NCI-H2107 treated with DMSO at 0.1 percent for 48 hours (cell line): ENCODE measurements at regions not wholly inside any gene's neighbourhood (a gene's known extent, or its start where the extent isn't known, plus 50 kb on each side); places are given as distances from the start of the nearest gene placed in this dataset.
"Not testable (repeated sequence)": the region's sequence is repeated elsewhere in the genome, so short reads cannot be mapped to it uniquely, and the experiment has no call there.

Source experiments
- DNase-seq: peaks from one replicate; lab custom pipeline; 2025; ENCODE audit not compliant: unreplicated experiment; lab: John Stamatoyannopoulos, UW

DNA sequence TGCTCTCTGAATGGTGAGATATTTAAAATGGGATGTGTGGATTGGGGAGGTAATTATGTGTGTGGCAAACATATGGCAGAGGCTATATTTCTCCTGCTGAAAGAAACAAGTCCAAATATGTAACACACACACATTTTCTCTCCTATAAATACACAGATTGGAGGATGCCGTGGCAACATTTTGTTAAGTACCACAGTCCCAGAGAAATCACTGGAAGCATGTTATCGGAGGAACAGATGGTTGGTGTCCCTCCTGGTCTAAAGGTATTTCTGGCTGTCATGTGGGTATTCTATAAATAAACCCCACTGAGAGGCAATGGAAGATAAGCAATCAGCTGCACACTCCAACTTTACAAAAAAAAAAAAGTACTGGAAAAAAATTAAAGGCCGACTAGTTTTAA is 528.3 kb upstream of the BOD1L1 start:
- DNase-seq, result no peak

DNA sequence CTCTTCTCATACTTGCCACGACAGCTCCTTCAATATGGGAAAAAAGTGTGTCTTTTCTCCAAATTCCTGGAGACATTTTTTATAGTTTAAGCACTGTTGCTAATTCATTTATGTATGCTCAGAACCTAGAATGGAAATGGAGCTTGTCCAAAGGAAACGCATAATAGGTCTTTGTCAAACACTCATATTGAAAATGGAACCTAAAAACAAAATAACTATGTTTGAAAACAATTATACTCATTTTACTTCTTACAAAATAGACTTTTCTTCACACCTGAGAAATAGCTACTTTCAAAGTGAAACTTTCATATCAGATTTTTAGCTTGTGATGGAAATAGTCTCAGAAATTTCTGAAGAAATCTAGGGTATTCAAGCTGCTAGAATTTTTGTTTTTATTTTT is 529.7 kb upstream of the BOD1L1 start:
- DNase-seq, result no peak

DNA sequence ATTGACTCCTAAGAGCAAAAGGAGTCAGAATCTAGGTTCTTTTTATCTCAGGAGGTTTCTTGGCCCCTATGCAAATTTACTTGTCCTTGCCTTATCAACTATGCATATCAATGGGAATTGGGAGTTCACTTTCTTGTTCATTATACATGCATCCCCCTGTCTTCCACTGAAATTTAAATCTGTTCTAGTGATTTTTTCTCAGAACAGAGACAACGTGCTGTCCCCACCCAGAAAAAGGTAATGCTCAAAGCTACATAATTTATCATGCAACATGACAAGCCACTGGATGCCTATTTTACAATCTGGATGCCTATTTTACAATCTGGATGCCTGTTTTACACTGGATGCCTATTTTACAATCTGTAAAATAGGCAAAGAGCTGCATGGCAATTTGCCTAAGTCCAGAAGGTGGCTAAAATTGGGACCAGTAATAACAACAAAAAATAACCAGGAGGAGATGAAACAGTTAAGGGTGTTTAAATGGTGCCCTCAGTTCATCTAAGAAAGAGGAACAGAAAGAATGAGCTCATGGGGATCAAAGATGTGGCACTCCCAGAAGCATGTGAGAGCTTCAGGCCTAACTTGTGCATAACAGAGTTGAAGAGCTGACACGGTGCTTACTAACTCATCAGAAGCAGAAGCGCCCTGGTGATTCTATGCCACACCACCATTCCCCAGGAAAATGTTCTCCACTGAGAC is 537.8 kb upstream of the BOD1L1 start:
- no peak for DNase-seq

DNA sequence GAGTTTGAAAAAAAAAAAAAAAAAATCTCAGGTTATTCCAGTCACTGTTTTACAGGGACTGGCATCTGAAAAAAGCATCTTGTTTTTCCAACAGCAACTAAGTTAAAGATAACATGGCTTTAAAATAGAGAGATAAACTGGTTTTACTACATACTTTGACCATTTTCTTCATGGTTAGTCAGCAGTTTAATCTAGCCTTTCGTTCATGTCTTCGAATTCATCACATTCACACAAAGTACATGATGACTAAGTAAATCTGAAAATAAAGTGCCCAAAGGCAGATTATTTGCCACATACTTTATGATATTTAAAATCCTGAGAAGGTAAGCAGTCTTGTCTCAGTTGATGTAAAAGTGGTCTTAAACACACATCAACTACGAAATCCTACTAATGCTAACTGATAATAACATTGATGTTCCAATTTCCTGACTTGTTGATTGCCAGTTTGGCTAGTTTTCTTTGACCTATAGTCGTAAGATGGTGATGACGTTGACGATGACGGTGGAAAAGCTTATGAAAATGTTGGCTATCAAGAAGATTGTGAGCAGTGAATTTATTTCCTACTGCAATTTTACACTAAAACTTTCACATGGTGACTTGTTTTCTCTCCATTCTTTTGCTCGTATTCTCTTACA is 540.5 kb upstream of the BOD1L1 start:
- DNase-seq, result no peak

DNA sequence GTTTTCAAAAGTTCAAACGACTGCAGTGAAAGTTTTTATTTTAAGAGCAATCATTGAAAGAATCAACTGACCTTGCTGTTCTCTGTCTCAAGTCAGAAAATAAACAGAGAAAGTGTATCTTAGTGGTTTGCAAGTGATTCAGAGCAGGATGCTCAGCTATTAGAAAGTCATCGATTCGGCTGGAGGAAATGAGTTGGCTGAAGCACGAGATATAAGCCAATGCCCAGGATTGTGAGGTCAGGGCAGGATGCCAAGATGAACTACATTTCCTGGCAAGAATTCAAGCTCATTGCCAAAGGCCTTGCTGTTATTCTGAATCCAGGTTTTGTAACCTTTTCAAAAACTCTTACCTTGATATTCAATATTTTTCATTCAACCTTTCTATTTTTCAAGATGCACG is 541.4 kb upstream of the BOD1L1 start:
- DNase-seq, result no peak

DNA sequence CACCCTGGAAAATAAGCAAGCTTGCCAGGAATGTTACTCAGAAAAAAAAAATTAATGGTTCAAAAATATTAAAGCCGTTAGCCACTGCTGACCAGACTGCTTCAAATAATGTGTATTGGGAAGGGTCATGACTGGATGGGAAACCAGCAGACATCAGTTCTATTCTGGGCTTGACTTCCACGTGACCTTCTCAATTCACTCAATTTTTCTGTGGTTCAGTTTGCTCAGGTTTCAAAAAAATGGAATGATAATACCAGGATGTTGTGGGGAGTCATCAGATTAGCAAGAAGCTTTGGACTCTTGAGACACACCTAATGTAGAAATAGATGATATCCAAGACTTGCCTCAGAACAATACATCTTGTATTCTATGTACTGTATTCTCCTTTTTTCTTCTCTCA is 541.9 kb upstream of the BOD1L1 start:
- DNase-seq, result no peak

DNA sequence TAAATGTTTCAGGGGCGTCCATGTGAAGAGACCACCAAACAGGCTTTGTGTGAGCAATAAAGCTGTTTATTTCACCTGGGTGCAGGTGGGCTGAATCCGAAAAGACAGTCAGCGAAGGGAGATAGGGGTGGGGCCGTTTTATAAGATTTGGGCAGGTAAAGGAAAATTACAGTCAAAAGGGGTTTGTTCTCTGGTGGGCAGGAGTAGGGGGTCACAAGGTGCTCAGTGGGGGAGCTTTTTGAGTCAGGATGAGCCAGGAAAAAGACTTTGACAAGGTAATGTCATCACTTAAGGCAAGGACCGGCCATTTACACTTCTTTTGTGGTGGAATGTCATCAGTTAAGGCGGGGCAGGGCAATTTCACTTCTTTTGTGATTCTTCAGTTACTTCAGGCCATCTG is 542.4 kb upstream of the BOD1L1 start:
- DNase-seq, result not testable (repeated sequence)

DNA sequence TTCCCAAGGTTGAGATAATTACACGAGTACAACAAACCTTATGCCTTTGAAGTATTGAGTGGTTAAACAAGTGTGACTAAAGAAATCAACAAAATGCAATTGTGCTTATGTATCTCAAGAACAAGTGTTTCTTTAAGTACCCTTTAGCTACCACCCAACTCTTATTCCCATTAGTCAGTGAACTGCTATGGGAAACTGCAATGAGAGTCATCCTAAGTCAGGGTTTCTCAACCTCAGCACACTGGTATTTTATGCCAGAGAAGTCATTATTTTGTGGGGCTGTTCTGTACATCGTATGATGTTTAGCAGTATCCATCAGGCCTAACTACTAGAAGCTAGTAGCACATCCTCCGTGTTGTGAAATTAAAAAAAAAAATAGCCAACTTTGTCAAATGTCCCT is 549.1 kb upstream of the BOD1L1 start:
- no peak for DNase-seq

DNA sequence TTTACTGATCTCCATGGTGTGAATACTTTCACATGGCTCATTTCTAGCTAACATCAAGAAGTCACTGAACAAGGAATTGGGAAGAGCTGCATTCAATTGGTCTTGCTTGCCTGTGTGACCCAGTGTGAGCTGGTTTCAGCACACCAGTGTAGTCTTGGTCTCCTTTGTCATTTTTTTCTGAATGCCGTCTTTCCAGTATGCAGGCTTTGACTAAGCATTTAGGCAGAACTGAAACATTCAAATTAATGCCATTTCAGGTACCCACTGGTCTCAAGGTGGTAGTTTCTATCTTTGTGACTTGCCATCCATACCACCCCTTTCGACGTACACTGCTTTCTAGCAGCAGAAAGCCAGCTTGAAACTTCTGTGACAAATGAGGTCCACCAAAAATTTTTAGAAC is 550.5 kb upstream of the BOD1L1 start:
- no peak for DNase-seq

DNA sequence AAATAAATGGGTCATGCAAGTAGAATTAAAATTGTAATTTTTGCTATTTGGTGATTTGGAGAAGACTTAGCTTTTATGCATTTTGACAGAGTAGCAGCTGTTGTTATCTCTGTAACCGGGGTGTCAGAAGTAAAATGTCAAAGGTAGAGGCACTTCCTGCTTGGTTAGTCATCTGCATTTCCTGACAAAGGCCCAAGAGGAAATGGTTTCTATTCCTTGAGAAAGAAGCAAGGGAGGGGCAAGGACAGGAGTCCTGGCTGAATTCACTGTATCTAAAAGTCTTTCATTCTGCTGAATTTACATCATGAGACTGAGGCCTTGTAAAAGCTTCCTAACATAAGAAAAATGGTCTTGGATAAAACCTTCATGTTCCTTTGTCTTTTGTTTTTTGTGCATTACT is 550.9 kb upstream of the BOD1L1 start:
- DNase-seq, result no peak

DNA sequence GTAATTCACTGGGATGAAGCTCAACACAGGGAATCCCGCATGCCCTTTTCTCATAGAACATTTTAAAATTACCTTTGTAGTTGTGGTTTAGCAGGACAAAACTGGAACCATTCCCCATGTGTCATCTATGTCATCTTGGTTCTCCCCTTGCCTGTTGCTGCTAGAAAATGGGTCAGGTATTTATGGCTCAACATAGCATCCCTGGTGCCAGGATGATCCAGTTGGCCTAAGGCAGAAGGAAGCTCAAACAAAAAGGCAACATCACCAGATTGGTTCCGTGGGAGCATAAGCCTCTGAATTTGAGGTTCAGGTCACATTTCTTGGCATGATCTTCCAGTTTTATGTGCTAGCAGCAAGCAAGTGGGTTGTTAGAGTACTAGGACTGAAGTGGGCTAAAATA is 552.6 kb upstream of the BOD1L1 start:
- no peak for DNase-seq

DNA sequence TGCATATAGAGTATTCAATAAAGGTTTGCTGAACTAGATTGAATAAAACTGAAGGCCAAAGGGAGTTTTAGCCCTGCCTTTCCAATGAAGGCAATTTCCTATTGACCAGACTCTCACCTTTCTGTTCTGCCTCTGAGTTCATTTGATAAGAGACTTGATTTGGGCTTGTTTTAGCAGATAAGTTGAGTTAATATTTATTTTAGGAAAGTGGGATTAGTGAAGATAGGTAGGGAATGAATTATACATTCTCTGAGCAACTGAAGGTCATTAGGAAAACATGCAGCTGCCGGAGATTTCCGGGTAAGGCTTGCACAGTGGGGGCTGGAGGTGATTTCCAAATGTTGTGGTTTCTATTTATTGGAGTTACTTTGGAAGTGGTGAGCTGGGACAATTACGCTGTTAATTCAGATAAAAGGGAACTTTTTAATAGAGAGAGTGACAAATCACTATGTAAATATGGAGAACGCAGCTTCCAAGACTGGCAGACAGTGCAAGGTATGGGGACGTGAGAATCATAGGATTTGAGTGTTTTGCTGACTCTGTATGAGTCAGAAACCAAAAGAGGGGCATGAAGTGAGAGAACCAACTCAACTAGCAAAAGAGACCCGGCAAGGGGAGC is 553.6 kb upstream of the BOD1L1 start:
- no peak for DNase-seq

DNA sequence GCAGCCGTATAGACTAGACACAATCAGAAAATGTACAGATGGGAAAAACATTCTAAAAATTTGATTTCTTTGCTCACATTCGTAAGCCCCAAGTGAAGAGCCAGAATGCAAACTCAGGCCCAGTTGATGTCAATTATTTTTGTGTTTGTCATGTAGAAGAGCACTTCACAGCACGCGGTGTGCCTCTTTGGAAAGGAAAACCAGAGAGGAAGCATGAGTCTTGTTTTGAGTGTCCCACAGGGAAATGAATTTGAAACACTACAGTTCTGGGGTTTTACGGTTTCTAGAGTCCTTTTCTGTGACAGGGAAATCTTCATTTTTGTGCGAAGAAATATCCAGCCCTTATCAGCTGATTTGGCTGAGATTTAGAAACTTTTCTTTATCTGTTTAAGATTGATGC is 554.6 kb upstream of the BOD1L1 start:
- no peak for DNase-seq

DNA sequence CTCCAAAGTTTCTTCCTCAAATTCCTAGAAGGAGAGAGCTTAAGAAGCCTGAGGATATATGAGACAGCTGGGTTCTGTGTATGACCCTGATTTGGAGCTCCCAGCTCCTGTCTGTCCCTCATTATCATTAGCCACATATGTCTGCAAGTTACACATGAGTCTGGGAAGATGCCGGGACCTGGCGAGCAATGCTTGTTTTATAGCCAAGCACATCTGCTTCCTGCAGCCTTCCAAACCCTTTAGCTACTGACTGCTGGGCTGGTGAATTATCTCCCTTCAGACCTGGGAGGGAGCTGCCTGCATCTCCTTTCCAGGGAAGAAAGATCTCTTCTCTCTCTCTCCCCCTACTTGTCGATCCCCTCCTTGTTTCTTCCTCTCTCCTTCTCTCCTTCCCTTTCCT is 556.7 kb upstream of the BOD1L1 start:
- no peak for DNase-seq

DNA sequence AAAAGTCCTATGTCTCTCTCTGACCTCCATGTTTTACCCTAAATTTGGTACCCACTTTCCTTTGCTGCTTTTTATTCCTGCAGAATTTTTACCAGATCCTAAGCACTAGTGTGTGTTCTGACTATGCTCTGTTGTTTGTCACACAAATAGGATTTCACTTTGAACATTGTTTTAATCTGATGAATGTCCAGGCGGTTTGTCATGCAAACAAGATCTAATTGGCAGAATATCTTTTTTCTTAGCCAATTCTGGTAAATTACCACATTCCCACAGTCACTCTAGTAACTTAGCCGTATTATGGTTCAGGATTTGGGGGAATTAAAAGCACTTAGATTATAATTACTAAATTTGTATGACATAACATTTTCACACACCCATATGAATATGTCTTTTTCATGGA is 557.2 kb upstream of the BOD1L1 start:
- DNase-seq, result no peak

DNA sequence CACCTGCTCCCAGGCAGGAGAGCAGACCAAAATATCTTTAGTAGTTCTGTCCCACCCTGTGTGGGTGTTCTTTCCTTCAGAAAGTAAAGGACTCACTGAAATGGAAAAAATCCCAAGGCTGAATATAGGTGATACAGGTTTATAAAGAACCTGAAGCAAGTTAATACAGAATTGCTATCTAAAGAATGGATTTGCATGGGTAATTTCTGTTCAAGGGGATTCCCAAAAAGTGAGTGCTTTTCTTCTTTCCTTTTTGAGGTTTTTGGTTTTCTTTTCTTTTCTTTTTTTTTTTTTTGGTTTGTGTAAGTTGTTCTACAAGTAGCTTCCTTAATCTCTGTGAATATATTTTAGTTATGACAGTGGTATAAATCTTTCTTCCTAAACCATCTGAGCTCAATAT is 560.7 kb upstream of the BOD1L1 start:
- DNase-seq, result no peak

DNA sequence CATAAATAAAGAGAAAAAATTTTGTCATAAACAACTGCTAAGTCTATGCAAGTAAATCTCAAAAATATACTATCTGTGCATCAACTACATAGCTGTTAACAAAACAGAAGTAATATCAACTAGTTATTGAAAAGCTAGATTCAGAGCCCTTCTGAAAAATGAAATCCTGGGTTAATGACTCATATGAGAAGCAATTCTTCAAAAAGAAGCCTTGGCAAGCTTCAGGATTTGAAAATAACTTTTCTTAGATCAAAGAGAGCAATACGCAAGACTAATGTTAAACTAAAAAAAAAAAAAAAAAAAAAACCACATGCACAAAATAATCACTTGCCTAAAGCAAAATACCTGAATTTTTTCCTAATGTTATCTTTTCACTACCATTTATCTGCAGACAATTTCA is 566.1 kb upstream of the BOD1L1 start:
- DNase-seq, result no peak

DNA sequence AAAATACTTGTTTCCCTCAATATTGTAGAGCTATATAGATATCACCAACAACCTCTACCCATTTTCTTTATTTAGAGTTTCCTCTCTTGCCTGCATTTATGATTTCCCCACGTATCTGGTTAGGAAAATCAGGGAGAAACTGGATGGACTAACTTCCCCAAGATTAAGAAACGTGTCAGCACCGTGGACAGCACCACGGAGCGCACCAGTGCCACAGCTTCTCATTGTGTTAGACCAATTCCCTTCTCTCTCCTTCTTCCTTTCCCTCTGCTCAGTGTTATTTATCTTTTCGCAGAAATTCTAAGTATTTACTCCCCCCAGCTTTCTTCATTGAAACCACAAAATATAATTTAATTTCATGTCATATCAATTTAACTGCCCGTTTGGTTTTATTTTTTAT is 568.6 kb upstream of the BOD1L1 start:
- no peak for DNase-seq

DNA sequence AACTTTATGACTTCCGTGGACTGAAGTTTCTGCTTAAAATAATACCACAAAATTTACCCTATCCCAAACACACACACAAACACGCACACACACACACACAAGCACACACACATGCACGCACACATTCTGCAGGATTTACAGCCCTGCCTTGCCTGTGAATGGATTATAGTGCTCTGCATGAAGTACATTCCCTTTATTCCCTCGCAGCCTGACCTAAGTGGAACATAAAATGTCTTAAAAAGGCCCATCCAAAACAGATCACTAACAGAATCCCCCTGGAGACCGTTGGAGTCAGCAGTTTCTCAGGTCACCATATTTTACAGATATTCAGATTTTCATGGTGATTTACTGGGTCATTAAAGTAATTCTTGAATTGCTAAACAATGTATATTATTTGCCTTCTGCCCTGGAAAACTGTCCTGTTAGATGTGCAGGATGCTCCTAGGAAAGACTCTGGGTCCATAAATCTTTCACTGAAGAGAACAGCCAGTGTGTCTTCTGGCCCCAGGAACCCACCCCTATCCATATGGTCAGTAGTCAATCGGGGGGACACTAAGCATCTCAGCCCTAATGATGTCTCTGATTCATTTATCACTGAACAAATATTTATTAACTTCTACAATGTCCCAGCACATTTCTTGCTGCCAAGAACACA is 587.7 kb upstream of the BOD1L1 start:
- DNase-seq, result no peak

DNA sequence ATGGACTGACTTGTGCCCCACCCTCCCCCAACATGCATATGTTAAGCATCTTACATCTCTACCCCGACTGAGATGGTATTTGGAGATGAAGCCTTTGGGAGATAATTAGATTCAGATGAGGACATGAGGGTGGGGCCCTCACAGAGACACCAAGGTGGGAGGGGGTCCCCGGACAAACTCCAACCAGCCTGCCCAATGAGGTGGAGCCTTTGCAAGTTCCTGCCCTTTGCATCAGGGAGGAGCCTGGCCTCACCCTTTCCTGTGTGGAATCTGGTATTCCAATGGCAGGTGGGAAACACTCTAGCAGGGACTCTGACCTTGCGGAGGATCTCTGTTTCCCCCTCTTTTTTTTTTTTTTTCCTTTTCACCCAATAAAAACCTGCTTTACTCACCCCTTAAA is 589.9 kb upstream of the BOD1L1 start:
- DNase-seq, result no peak

DNA sequence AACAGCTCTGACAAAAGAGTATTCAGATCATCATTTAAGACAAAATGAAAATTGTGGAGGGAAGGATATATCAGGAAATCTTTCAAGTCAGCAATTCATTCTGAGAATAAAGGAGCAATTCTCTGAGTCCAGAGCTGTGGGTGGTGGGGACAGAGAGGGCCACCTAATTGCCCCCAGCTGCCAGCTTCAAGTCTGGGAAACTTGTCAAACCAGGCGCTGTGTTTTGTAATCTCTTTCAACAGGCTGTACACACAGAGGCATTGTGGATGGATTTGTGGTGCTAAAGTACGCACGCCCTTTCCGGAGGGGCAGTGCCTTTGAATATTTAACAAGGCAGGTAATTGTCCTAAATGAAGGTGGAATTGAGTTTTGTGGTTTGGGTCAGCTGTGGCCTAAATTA is 591.1 kb upstream of the BOD1L1 start:
- DNase-seq, result no peak

DNA sequence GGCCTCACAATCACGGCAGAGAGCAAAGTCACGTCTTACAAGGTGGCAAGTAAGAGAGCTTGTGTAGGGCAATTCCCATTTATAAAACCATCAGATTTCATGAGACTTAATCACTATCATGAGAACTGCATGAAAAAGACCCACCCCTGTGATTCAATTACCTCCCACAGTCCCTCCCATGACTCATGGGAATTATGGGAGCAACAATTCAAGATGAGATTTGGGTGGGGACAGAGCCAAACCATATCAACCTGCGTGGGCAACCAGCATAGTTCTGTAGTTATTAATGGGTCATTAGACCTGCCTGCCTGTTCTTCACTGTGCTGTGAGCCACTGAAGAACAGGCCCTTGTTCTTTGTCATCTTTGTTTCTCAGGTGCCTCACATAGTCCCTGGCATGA is 593.7 kb upstream of the BOD1L1 start:
- DNase-seq, result no peak
